ENCODE measurements at regions not wholly inside any gene's neighbourhood (a gene's known extent, or its start where the extent isn't known, plus 50 kb on each side); places are given as distances from the start of the nearest gene placed in this dataset.

DNA sequence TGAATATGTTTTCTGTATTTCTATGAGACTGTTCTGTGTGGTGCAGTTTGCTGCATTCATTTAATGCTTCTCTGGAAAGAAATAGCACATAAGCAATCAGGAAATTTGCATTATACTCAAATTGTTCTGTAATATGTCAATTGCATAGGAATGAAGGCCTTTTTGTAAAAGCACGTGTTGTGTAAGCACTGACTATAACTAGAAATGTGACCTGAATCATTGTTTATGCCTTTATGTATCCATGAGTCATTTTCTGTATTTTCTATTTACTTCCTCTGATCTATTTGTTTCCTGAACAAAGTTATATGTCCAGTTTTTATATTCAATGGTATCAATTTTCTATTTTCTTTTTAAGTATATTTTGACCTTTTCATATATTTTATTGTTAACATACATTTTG is 1455.3 kb downstream of the GRIK2 start:
- no peak overlapping the region for H2AFZ ChIP-seq (ENCODE audit: low read depth, low read length, severe bottlenecking)
- no peaks in the 10 kb centered on the region for H3K79me2 ChIP-seq (ENCODE audit: insufficient read depth, low read length)
- H3K9ac ChIP-seq (ENCODE audit: low read length) = no peak overlapping the region
- H3K36me3 ChIP-seq (ENCODE audit: low read length) = no peaks in the 10 kb centered on the region
- H3K27ac ChIP-seq (ENCODE audit: low read depth, low read length) = no peak overlapping the region
- H3K4me3 ChIP-seq (ENCODE audit: insufficient read depth, low read length, poor library complexity, severe bottlenecking) = no peak overlapping the region
- no peak overlapping the region for H3K4me2 ChIP-seq (ENCODE audit: low read depth, low read length, poor library complexity, severe bottlenecking)
- no peaks in the 10 kb centered on the region for H4K20me1 ChIP-seq (ENCODE audit: low read depth, low read length)
- no peak for TF ChIP-seq EZH2phosphoT487 (conservative IDR thresholded peaks at IDR 0.05; ENCODE audit: low read length)
- TF ChIP-seq, protein P1, sequence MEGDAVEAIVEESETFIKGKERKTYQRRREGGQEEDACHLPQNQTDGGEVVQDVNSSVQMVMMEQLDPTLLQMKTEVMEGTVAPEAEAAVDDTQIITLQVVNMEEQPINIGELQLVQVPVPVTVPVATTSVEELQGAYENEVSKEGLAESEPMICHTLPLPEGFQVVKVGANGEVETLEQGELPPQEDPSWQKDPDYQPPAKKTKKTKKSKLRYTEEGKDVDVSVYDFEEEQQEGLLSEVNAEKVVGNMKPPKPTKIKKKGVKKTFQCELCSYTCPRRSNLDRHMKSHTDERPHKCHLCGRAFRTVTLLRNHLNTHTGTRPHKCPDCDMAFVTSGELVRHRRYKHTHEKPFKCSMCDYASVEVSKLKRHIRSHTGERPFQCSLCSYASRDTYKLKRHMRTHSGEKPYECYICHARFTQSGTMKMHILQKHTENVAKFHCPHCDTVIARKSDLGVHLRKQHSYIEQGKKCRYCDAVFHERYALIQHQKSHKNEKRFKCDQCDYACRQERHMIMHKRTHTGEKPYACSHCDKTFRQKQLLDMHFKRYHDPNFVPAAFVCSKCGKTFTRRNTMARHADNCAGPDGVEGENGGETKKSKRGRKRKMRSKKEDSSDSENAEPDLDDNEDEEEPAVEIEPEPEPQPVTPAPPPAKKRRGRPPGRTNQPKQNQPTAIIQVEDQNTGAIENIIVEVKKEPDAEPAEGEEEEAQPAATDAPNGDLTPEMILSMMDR (IDR thresholded peaks at IDR 0.05; ENCODE audit: insufficient read depth, low read length, poor library complexity, severe bottlenecking) = no peak
- H3F3A ChIP-seq (ENCODE audit: insufficient read depth) = no peaks in the 10 kb centered on the region
- no peaks in the 10 kb centered on the region for H3K9me3 ChIP-seq (ENCODE audit: insufficient read depth, low read length)
- H3K27me3 ChIP-seq (ENCODE audit: low read length) = no peaks in the 10 kb centered on the region
- no peaks in the 10 kb centered on the region for H3K9me2 ChIP-seq (replicated peaks; ENCODE audit: insufficient read depth, low read length)

- Histone ChIP-seq H2AFZ (ENCODE audit: low read depth, low read length, severe bottlenecking) (no peak overlapping the region), H3K36me3 (ENCODE audit: low read length) (no peaks in the 10 kb centered on the region), H4K20me1 (ENCODE audit: low read depth, low read length) (no peaks in the 10 kb centered on the region), H3K9me3 (ENCODE audit: insufficient read depth, low read length) (no peaks in the 10 kb centered on the region), H3K27ac (ENCODE audit: low read depth, low read length) (no peak overlapping the region), H3F3A (ENCODE audit: insufficient read depth) (no peaks in the 10 kb centered on the region), H3K9ac (ENCODE audit: low read length) (no peak overlapping the region), H3K4me2 (ENCODE audit: low read depth, low read length, poor library complexity, severe bottlenecking) (no peak overlapping the region), H3K79me2 (ENCODE audit: insufficient read depth, low read length) (no peaks in the 10 kb centered on the region), H3K4me3 (ENCODE audit: insufficient read depth, low read length, poor library complexity, severe bottlenecking) (no peak overlapping the region), H3K27me3 (ENCODE audit: low read length) (no peaks in the 10 kb centered on the region), H3K9me2 (replicated peaks; ENCODE audit: insufficient read depth, low read length) (no peaks in the 10 kb centered on the region)
- no peak for TF ChIP-seq EZH2phosphoT487 (conservative IDR thresholded peaks at IDR 0.05; ENCODE audit: low read length)
- TF ChIP-seq, protein P1 (IDR thresholded peaks at IDR 0.05; ENCODE audit: insufficient read depth, low read length, poor library complexity, severe bottlenecking) = no peak
Measured at GRCh38 chr6:102848210-102848609, 1454.7 kb downstream of the GRIK2 start.

DNA sequence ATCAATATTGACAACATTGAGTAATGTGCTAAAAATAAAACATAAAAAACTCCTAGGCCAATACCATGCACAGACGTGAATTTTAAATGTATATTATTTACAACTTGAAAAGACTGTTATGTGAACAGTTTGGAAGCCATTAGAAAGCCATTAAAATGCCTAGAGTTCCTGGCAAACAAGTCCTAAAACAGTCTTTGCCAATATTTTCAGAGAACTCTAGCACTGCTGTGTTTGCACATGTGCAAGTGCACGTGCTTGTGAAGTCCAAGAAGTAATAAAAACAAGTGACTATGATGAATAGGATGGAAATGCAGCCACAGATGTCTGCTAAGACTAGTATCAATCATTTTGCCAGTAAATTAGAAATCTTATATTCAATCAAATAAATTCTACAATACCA is 1447.6 kb downstream of the GRIK2 start:
- H4K20me1 ChIP-seq (ENCODE audit: low read depth, low read length) = no peaks in the 10 kb centered on the region
- no peaks in the 10 kb centered on the region for H3F3A ChIP-seq (ENCODE audit: insufficient read depth)
- TF ChIP-seq, protein P1 (IDR thresholded peaks at IDR 0.05; ENCODE audit: insufficient read depth, low read length, poor library complexity, severe bottlenecking) = no peak
- no peak for TF ChIP-seq EZH2phosphoT487 (conservative IDR thresholded peaks at IDR 0.05; ENCODE audit: low read length)
- H3K79me2 ChIP-seq (ENCODE audit: insufficient read depth, low read length) = no peaks in the 10 kb centered on the region
- no peak overlapping the region for H3K4me2 ChIP-seq (ENCODE audit: low read depth, low read length, poor library complexity, severe bottlenecking)
- H3K27me3 ChIP-seq (ENCODE audit: low read length) = no peaks in the 10 kb centered on the region
- no peak overlapping the region for H3K27ac ChIP-seq (ENCODE audit: low read depth, low read length)
- H2AFZ ChIP-seq (ENCODE audit: low read depth, low read length, severe bottlenecking) = no peak overlapping the region
- H3K36me3 ChIP-seq (ENCODE audit: low read length) = no peaks in the 10 kb centered on the region
- no peaks in the 10 kb centered on the region for H3K9me2 ChIP-seq (replicated peaks; ENCODE audit: insufficient read depth, low read length)
- H3K9me3 ChIP-seq (ENCODE audit: insufficient read depth, low read length) = no peaks in the 10 kb centered on the region
- H3K4me3 ChIP-seq (ENCODE audit: insufficient read depth, low read length, poor library complexity, severe bottlenecking) = no peak overlapping the region
- H3K9ac ChIP-seq (ENCODE audit: low read length) = no peak overlapping the region
